ENCODE measurements at regions not wholly inside any gene's neighbourhood (a gene's known extent, or its start where the extent isn't known, plus 50 kb on each side); places are given as distances from the start of the nearest gene placed in this dataset.

DNA sequence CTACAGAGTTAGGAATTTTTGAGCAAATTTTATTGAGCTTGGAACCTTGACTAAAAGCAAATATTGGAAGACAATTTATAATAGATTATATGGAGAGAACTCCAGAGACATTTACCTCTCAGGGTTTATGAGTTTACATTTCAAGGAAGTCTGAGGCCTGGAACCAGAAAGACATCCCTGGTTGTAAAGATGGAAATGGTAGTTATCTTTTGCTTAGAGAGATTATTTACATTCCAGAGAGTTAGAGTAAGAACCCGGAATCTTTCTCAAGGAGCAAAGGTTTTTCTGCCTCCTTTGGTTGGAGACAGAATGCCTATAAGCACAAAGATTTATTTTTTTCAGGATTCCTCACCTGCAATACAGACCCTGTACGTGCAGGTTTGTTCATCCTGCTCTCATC is 458.1 kb downstream of the TBL1XR1 start:
- no peak for DNase-seq (ENCODE audit: low read depth in 4 of 4, low spot score in 2 of 4)

DNA sequence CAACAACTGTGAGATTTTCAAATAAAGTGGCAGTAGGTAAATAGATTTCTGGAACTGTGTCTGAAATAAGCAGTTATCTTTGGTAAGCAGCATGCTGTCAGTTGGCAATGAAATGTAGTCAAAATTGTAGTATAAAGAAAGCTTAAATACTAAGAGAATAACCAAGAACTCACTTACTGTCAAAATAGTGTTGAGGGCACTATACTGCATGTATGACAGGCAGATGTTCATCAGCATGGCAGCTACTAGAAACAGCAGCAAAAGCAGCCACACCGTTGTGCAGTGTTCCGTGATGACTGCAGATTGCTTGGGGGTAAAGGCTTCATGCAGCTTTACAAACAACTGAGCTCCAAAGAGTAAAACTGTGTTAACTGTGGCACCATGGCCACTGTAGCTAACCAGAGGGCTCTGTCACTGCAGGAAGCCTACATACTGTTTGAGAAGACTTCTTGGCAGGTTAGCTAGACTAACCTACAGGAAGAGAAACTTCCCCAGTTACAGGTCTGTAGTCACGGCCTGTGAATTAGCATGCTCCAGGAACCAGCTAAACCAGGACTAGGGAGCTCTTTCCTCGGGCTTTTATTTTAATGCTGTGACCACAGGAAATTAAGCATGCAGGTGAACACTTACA is 459.7 kb downstream of the TBL1XR1 start:
- DNase-seq (ENCODE audit: low read depth in 4 of 4, low spot score in 2 of 4) = no peak

DNA sequence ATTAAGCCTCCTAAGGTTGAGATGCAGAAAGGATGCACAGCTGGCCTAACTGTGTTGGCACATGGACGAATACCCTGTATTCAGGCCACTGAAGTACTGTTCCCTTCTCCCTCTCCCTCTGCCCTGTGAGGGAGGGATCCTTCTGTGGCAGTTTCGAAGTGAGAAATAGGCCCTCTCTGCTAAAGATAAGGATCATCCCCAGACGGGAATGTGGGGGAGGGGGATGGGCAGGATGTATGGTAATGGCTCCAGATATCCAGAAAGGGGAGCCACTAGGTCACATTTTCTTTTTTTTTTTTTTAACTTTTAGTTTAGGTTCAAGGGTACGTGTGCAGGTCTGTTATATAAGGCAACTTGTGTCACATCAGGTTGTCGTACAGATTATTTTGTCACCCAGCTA is 463.1 kb downstream of the TBL1XR1 start:
- DNase-seq (ENCODE audit: low read depth in 4 of 4, low spot score in 2 of 4) = no peak

DNA sequence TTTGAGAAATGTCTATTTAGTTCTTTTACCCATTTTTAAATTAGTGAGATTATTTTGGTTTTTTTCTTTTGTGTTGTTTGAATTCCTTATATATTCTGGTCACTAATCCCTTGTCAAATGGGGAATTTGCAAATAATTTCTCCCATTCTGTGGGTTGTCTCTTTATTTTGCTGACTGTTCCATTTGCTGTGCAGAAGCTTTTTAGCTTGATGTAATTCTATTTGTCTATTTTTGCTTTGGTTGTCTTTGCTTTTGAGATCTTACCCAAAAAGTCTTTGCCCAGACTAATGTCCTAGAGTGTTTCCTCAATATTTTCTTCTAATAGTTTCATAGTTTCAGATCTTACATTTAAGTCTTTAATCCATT is 472.9 kb downstream of the TBL1XR1 start:
- DNase-seq (ENCODE audit: low read depth in 4 of 4, low spot score in 2 of 4) = no peak

DNA sequence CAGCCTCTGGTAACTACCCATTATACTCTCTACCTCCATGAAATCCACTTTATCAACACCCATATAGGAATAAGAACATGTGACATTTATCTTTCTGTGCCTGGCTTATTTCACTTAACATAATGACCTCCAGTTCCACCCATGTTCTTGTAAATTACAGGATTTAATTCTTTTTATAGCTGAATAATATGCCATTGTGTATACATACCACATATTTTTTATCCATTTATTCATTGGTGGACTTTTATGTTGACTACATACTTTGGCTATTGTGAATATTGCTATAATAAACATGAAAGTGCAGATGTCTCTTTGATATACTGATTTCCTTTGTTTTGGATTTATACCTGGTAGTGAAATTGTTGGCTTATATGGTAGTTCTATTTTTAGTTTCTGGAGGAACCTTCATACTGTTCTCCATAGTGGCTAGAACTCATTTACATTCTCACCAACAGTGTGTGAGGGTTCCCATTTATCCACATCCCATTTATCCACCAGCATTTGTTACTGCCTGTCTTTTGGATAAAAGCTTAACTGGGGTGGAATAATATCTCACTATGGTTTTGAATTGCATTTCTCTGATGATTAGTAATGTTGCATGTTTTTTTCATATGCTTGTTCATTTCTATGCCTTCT is 473.4 kb downstream of the TBL1XR1 start:
- DNase-seq (ENCODE audit: low read depth in 4 of 4, low spot score in 2 of 4) = no peak

DNA sequence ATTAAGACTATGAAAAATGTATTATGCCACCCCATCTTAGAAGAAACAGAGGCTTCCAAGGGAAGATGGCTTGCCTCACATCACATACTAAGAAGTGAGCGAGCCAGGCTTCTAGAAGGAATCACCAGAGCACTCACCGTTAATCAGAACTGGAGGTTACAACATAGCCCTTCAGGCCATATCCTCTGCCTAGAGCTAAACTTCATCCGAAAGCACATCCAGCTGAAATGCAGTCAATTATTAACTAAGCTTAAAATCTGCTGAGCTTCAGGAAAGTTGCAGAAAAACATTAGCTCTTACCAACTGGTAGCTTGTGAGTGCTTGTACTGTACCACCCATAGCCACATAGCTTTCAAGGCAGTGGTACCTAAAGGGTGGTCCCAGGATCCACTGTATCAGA is 483.2 kb downstream of the TBL1XR1 start:
- DNase-seq (ENCODE audit: low read depth in 4 of 4, low spot score in 2 of 4) = no peak

DNA sequence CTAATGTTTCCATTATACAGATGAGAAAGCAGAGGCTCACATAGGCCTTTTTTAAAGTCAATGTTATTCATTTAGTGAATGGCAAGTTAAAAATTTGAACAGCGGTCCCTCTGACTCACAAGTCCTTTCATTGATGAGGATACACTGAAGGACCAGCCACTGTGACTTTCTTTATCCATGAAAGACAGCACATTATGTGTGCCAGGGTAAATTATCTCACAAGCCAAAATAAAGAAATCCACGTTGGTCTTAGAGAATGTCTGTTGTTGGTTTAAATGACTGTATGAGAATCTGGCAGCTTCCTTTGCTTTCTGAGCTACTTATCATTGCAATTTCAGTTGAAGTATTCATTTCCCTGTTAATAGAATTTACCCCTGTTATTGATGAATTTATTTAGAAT is 485.1 kb downstream of the TBL1XR1 start:
- no peak for DNase-seq (ENCODE audit: low read depth in 4 of 4, low spot score in 2 of 4)

DNA sequence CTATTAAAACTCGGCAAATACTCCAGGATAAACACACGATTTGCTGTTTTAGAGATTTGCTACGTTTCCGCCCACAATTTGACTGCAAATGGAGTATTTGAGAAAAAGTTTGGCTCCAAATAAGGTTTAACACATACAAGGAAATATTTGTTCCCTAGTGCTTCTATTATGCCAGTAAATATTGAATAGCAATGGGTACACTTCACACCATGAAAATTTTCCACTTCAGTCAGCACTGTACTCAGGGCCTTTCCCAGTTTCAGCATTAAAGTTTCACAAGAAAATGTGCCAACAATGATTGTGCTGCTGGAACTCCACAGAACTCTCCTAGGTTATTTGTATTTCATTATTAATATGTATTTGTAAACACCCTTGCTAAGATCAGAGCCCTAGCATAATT is 498.0 kb downstream of the TBL1XR1 start:
- no peak for DNase-seq (ENCODE audit: low read depth in 4 of 4, low spot score in 2 of 4)

DNA sequence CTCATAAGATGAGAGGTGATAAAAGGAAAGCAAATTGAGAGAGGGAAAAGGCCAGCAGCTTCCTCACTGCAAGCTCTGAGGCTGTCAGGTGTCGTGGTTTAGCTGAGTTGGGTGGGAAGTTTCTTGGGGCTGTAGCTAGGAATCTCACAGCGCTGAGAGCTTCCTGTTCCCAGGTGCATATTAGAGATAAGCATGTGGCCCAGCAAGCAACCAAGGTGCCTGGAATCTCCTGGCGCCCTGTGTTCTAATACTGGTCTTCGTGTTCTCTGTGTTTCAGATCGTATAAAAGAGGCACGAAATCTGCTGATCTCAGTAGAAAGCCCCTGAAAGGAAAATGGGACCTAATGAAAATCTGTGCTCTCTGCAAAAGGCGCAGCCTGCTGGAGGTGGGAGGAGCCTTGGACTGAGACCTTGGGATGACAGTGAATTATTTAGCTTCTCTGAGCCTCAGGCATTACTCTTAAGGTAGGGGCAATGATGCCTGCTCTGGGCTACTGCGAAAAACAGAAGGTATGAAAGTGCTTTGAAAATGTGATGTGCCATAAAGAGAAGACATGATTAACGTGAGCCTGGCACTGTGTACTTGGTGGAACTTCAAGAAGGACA is 499.9 kb downstream of the TBL1XR1 start:
- no peak for DNase-seq (ENCODE audit: low read depth in 4 of 4, low spot score in 2 of 4)

DNA sequence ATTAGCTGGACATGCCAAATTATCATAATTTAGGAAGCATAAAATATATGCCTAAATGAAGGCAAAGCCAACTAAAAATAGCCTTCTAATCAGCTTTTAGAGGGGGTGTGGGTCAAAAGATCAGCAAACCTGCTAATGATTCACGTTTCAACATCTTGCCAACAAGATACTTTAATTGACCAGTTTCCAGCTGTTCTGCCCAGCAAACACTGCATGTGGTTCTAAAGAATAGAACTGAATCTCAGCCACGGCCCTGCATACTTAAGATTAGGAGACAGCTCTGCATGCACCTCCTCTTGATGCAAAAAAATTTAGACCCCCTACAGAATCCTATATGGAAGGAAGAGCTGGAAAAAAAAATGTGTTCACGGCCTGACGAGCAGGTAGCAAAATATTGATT is 500.5 kb downstream of the TBL1XR1 start:
- DNase-seq (ENCODE audit: low read depth in 4 of 4, low spot score in 2 of 4) = no peak

DNA sequence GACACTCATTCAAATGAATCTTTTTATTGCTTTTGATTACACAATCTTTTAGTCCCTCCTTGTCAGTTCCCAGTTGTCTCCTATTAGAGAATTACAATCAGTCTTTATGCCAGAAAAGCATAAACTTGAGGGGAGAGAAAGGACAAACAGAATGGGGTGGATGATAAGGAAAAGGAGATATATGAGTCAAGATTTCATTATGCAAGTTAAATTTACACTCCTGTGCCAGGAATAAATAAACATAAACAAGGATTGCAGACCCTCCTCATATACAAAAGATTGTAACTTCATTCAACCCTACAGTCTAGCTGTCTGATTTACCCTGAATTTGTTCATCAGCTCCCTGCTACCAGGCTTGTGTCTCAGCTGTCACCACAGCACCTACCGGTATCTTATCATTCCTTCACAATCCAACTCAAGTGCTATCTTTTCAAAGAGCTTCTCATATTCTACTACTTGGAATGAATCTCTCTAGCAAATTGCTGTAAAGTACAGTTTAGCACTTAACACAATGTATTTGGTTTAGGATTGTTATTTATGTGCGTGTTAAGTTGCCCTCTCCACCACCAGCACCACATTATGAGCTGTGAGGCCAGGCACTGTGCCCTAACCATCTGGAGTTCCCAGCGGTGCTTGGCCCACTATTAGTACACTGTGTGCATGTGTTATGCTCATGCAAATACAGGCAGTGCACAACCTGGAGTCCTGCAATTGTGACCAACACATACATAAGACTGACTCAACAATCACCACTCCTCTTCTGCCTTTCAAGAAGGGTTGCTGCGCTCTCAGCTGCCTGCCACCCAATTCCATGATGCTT is 504.1 kb downstream of the TBL1XR1 start:
- DNase-seq (ENCODE audit: low read depth in 4 of 4, low spot score in 2 of 4) = no peak

DNA sequence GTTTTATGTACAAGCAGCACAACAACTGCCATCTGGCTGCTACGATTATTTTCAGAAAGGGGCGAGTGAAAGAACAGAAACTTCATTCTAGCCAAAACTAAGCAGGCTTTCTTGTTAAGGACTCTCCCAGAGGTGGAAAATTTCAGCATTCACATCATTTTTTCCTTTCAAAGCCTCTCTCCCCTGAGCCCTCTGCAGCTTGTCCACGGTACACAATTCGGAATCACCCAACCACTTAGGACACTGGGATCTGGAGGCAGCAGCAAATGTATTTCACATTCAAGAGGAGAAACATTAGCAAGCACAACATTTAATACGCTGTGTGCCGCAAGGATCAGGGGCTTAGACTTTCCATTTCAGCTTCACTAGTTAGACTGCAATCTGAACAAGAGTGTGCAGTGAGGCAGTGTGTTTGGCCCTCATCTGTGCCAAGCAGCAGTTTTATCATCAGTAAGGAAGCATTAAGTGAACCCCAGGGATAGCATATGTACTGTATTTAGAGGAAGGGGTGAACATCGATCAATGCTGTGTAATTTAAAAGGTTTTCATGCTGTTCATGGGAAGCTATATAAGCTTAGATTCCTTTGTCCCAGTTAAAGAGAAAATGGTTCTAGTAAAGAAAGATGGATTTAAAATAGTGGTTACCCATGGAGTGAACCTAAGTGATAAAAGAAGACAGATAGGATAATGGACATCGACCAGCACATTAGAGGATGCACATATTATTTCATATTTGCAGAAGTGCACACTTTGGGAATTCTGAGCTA is 504.9 kb downstream of the TBL1XR1 start:
- DNase-seq (ENCODE audit: low read depth in 4 of 4, low spot score in 2 of 4) = no peak

DNA sequence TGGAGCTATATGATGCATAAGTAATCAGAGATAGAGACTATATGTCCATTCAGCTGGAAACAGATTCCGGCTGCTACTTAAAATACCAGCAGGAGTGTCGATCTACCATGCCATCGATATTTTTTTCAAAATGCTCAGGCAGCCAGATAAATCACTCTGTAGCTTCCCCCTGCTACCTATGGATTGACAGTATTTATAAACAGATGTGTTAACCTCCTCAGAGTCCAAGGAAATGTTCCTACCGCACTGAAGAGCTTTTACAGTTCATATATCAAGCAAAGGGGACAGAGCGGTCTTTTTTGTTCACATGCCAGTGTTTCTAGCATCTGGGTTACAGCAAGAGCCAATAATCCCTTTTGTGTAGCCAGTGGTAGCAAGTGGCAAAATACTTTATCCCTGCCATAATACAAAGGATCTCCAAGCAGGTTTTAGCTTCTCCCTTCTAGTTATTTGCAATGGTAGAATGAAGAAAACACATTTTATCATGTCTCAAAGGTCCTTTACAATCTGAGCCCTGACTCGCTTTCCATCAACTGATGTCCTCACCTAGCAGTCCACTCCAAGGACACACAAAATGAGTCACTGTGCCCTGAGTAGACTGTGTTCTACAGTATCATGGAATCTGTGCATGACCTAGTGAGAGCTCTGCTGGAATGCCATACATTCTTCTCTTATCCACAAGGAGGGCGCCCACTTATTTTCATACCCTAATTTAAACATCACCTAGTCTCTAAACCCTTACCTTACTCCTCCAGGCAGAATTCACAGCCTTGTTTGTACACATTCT is 507.0 kb downstream of the TBL1XR1 start:
- no peak for DNase-seq (ENCODE audit: low read depth in 4 of 4, low spot score in 2 of 4)

DNA sequence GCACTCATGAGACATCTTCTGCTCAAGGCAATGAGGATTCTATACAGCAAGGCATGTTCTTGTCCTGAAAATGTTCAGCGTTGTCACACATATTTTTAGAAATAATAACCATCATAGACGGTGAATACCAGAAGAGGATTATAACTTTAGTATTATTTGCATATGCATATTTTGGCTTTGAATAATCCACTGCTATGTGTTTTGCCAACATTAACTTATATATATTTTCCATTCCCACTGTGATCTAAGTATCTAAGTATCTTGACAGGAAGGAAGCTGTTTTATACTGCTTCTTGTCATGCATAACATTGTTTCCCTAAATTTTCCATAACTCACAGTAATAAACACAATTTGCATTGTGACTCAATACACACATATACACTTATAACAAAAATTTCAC is 509.5 kb downstream of the TBL1XR1 start:
- DNase-seq (ENCODE audit: low read depth in 4 of 4, low spot score in 2 of 4) = no peak

DNA sequence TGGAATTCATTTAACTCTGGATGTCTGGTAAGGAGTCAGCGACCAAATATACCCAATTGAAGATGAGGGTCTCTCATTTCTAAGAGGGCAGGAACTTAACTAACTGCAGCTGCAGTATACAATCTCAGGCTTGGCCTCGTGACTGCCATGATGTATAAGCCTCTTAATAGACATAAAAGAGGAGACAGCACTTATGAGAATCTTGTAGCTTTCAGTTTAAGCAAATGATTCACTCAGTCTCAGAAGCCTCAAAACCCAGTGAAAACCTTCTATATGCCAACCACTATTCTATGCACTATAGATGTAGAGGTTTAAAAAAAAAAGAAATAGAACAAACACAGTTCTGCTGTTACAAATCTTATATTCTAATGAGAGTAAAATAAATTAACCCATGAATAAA is 513.9 kb downstream of the TBL1XR1 start:
- no peak for DNase-seq (ENCODE audit: low read depth in 4 of 4, low spot score in 2 of 4)

DNA sequence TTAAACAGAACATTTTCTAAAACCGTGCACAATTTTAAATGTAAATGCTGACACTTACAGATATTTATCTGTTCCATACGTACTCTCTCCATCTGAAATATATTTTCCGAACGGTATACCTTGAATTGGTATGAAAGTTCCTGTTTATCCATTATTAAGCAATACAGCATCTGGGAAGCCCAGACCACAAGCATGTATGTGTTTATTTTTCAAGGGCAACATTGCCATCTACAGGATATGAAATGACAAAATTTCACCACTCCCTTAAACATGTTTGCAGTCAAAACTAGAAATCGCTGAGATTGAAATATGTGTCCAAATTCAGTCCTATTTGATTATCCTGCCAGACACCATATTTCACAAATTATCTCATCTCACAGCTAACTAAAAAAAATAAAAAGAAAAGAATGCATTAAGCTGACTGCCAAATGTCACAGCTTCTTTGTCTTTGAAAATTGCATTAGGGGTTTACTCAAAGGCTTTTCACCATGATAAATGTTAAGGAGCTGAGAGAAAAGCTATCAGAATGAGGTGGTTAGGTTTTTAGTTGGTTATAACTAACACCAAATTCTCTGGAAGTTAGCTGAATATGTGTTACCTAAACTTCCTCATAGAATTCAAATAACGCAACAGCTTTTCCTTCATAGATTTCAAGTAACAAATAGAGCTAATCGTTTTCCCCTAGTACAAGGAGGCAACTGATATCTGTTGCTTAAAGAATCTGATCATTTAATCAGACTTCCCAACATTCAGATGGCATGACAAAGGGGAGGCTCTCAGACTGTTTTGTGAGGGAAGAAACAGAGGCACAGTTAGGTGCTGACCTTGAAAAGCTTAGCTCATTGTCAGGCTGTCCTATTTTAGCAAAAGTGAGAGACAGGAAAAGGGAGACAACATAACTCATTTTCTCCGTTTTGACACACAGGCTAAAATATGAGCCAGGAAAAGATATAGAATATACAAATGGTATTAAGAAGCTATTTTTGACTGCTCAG is 533.1 kb downstream of the TBL1XR1 start:
- peak in 3 of 4 donors; percentile 5 to 28 (median 21) for DNase-seq (ENCODE audit: low read depth in 4 of 4, low spot score in 2 of 4)

DNA sequence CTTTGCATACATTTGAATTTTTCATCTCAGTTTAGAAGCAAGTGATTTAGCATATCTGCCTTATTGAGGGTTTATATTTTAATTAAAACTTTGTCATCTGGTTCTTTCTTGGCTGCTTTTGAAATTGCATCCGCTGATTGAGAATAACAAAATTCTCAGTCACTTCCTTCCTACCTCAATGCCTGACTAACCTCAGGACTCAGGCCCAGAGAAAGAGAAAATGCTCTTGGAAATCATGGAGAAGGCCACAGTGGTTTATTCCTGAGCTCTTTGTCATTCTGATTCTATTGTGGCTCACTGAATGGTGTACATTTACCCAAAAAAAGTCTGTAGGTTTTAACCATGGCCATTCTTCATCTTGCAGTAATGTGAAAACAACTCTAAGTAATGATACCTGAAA is 533.9 kb downstream of the TBL1XR1 start:
- DNase-seq (ENCODE audit: low read depth in 4 of 4, low spot score in 2 of 4) = no peak

DNA sequence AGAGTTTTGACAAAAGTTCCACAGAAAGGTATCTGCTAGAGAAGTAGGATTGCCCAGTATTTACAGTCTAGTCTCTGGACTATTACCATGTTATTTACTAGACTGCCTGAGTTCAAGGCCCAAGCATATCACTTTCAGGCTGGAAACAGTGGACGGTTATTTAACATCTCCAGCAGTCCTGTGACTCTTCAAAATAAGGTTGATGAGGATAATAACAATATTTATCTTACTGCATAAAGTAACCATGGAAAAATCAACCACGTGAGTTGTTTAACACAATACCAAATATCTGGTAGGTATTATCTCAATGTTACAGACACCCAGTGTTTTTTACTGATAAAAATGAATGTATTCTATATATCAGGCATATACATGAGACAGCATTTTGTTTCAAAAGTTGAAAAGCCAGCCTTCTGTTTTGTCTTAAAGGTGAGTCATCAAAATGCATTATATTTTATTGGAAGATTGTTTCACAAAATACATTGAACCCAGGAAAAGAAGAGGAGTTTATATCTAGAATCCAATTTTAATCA is 535.8 kb downstream of the TBL1XR1 start:
- DNase-seq (ENCODE audit: low read depth in 4 of 4, low spot score in 2 of 4) = no peak

Measured in left renal cortex interstitium (tissue), 4 donors.